HG03139 (cell line): ENCODE measurements at regions not wholly inside any gene's neighbourhood (a gene's known extent, or its start where the extent isn't known, plus 50 kb on each side); places are given as distances from the start of the nearest gene placed in this dataset.

Experiments
- ATAC-seq: cut with Tn5 transposase; IDR thresholded peaks from one replicate; pipeline ENCODE4 v1.9.1; 2021; ENCODE audit not compliant: unreplicated experiment

- ATAC-seq: no peak
Observed at GRCh38 chr5:124283031-124283430, 463.4 kb downstream of the ZNF608 start.

- no peak for ATAC-seq
Observed at GRCh38 chr5:124280079-124280478, 466.4 kb downstream of the ZNF608 start.

GRCh38 chr5:124279146-124279876, 467.1 kb downstream of the ZNF608 start:
- no peak for ATAC-seq

GRCh38 chr5:124278636-124279035, 467.8 kb downstream of the ZNF608 start:
- no peak for ATAC-seq

GRCh38 chr5:124277767-124278545, 468.5 kb downstream of the ZNF608 start:
- ATAC-seq: no peak

GRCh38 chr5:124276166-124276565, 470.3 kb downstream of the ZNF608 start:
- no peak for ATAC-seq

GRCh38 chr5:124274949-124275348, 471.5 kb downstream of the ZNF608 start:
- ATAC-seq: no peak

GRCh38 chr5:124264499-124264898, 481.9 kb downstream of the ZNF608 start:
- no peak for ATAC-seq

- no peak for ATAC-seq
Observed at GRCh38 chr5:124263680-124264491, 482.6 kb downstream of the ZNF608 start.

GRCh38 chr5:124262991-124263571, 483.4 kb downstream of the ZNF608 start:
- no peak for ATAC-seq

- no peak for ATAC-seq
Observed at GRCh38 chr5:124262470-124262869, 484.0 kb downstream of the ZNF608 start.

- no peak for ATAC-seq
Observed at GRCh38 chr5:124261848-124262247, 484.6 kb downstream of the ZNF608 start.

- ATAC-seq: no peak
Observed at GRCh38 chr5:124260921-124261515, 485.4 kb downstream of the ZNF608 start.

GRCh38 chr5:124259017-124259416, 487.4 kb downstream of the ZNF608 start:
- no peak for ATAC-seq

- ATAC-seq: no peak
Observed at GRCh38 chr5:124257048-124257447, 489.4 kb downstream of the ZNF608 start.

GRCh38 chr5:124253203-124253810, 493.1 kb downstream of the ZNF608 start:
- no peak for ATAC-seq

- ATAC-seq: no peak
Observed at GRCh38 chr5:124252747-124253146, 493.7 kb downstream of the ZNF608 start.

- no peak for ATAC-seq
Observed at GRCh38 chr5:124252191-124252638, 494.2 kb downstream of the ZNF608 start.

GRCh38 chr5:124245276-124245675, 501.2 kb downstream of the ZNF608 start:
- no peak for ATAC-seq

GRCh38 chr5:124240732-124241131, 505.7 kb downstream of the ZNF608 start:
- ATAC-seq: no peak
